ENCODE measurements at regions not wholly inside any gene's neighbourhood (a gene's known extent, or its start where the extent isn't known, plus 50 kb on each side); places are given as distances from the start of the nearest gene placed in this dataset.

DNA sequence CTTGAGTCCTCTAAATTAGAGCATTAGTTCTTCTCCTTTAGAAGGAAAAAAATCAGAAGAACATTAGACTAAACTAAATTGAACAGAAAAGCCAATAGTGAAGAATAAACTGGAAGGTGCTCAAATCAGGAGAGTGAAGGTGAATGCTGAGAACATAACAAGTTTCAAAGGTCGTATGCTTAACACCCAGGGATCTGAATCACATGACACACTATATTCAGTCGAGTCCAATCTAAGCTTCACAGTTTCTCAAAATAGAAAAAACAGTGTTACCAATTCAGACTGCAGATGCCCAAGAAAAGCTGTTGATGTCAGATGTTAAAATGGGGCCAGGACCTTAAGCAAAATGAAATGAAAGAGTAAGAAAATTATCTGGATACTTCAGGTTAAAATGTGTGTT, 614.5 kb downstream of the EFNA5 start:
- intact Hi-C loops (cut with micrococcal nuclease), result no loop called here
- POLR2A ChIA-PET, result no interaction called here
- no peak overlapping the region for H3K27ac ChIP-seq (ENCODE audit: low read length in 2 of 2)
- H3K4me1 ChIP-seq (ENCODE audit: control insufficient read depth in 2 of 2, insufficient read depth in 2 of 2, low read length in 2 of 2), result no peaks in the 10 kb centered on the region
- ATAC-seq (ENCODE audit: low read depth) (no peak), DNase-seq (no peak)
- H3K4me1 Mint-ChIP-seq, result no peaks in the 10 kb centered on the region
- H3K36me3 ChIP-seq (replicated peaks in 1 of 2; ENCODE audit: control extremely low read depth in 1 of 2, control insufficient read depth in 1 of 2, extremely low read depth in 1 of 2, insufficient read depth in 2 of 2, low read length in 1 of 2), result no peaks in the 10 kb centered on the region
- H3K9ac ChIP-seq (ENCODE audit: low read length), result no peak overlapping the region
- no peaks in the 10 kb centered on the region for H4K20me1 ChIP-seq (ENCODE audit: control insufficient read depth, insufficient read depth, low read length, poor library complexity, severe bottlenecking)
- H3K9me3 Mint-ChIP-seq (ENCODE audit: insufficient read depth), result peaks cover 2% of the 10 kb centered on the region
- no peak overlapping the region for H3K4me3 ChIP-seq (ENCODE audit: control extremely low read depth in 1 of 5, extremely low read depth in 1 of 5, insufficient read depth in 1 of 5, low read depth in 2 of 5, low read length in 4 of 5)
- H3K27ac Mint-ChIP-seq, result no peak overlapping the region
- no peak overlapping the region for H2AFZ ChIP-seq (ENCODE audit: insufficient read depth, low read depth, low read length, poor library complexity, severe bottlenecking)
- no peak overlapping the region for H3K4me3 Mint-ChIP-seq
- TF ChIP-seq, protein P1, sequence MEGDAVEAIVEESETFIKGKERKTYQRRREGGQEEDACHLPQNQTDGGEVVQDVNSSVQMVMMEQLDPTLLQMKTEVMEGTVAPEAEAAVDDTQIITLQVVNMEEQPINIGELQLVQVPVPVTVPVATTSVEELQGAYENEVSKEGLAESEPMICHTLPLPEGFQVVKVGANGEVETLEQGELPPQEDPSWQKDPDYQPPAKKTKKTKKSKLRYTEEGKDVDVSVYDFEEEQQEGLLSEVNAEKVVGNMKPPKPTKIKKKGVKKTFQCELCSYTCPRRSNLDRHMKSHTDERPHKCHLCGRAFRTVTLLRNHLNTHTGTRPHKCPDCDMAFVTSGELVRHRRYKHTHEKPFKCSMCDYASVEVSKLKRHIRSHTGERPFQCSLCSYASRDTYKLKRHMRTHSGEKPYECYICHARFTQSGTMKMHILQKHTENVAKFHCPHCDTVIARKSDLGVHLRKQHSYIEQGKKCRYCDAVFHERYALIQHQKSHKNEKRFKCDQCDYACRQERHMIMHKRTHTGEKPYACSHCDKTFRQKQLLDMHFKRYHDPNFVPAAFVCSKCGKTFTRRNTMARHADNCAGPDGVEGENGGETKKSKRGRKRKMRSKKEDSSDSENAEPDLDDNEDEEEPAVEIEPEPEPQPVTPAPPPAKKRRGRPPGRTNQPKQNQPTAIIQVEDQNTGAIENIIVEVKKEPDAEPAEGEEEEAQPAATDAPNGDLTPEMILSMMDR (IDR thresholded peaks at IDR 0.05), result no peak
- TF ChIP-seq EZH2 (IDR thresholded peaks at IDR 0.05; ENCODE audit: borderline replicate concordance, insufficient read depth, low read depth, low read length, poor library complexity, severe bottlenecking), result no peak
- no peaks in the 10 kb centered on the region for H3K79me2 ChIP-seq (ENCODE audit: control insufficient read depth, insufficient read depth, low read length)
- no peaks in the 10 kb centered on the region for H3K27me3 ChIP-seq (replicated peaks in 1 of 4; ENCODE audit: control extremely low read depth in 1 of 4, control insufficient read depth in 3 of 4, insufficient read depth in 4 of 4, low read length in 3 of 4)
- no CpG with 5 or more reads among the region's 2 CpGs for WGBS (ENCODE audit: insufficient coverage)
- no peaks in the 10 kb centered on the region for H3K27me3 Mint-ChIP-seq
- no peak overlapping the region for H3K4me2 ChIP-seq (replicated peaks; ENCODE audit: low read depth, low read length, poor library complexity, severe bottlenecking)
- CTCF ChIA-PET, result no interaction called here
- no peaks in the 10 kb centered on the region for H3K9me3 ChIP-seq (ENCODE audit: control extremely low read depth in 1 of 3, control insufficient read depth in 2 of 3, insufficient read depth in 1 of 3, low read length in 2 of 3)

DNA sequence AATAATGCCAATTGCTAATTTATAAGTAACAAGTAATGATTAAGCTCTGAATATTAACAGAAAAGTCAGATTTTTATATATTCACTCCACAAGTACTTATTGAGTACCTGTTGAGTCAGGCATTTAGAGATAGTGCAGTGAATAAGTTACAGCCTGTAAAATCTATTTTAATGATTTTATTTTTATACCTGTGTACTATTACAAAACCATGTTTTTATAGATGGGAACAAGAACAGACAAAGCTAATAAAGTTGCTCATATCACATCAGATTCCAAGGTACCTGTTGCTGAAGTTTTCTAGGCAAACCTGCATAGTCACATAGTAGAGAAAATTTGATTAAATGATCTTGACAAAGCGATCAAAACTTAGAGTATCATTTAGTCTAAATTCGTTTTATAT, 623.7 kb downstream of the EFNA5 start:
- DNase-seq (no peak), ATAC-seq (ENCODE audit: low read depth) (no peak)
- Histone ChIP-seq H3K4me3 (ENCODE audit: control extremely low read depth in 1 of 5, extremely low read depth in 1 of 5, insufficient read depth in 1 of 5, low read depth in 2 of 5, low read length in 4 of 5) (no peak overlapping the region), H3K27me3 (replicated peaks in 1 of 4; ENCODE audit: control extremely low read depth in 1 of 4, control insufficient read depth in 3 of 4, insufficient read depth in 4 of 4, low read length in 3 of 4) (no peaks in the 10 kb centered on the region), H3K79me2 (ENCODE audit: control insufficient read depth, insufficient read depth, low read length) (no peaks in the 10 kb centered on the region), H3K9me3 (ENCODE audit: control extremely low read depth in 1 of 3, control insufficient read depth in 2 of 3, insufficient read depth in 1 of 3, low read length in 2 of 3) (no peaks in the 10 kb centered on the region), H3K27ac (ENCODE audit: low read length in 2 of 2) (no peak overlapping the region), H3K4me2 (replicated peaks; ENCODE audit: low read depth, low read length, poor library complexity, severe bottlenecking) (no peak overlapping the region), H4K20me1 (ENCODE audit: control insufficient read depth, insufficient read depth, low read length, poor library complexity, severe bottlenecking) (no peaks in the 10 kb centered on the region), H3K9ac (ENCODE audit: low read length) (no peak overlapping the region), H3K36me3 (replicated peaks in 1 of 2; ENCODE audit: control extremely low read depth in 1 of 2, control insufficient read depth in 1 of 2, extremely low read depth in 1 of 2, insufficient read depth in 2 of 2, low read length in 1 of 2) (no peaks in the 10 kb centered on the region), H3K4me1 (ENCODE audit: control insufficient read depth in 2 of 2, insufficient read depth in 2 of 2, low read length in 2 of 2) (no peaks in the 10 kb centered on the region), H2AFZ (ENCODE audit: insufficient read depth, low read depth, low read length, poor library complexity, severe bottlenecking) (no peak overlapping the region)
- no CpG with 5 or more reads among the region's 2 CpGs for WGBS (ENCODE audit: insufficient coverage)
- H3K4me1 Mint-ChIP-seq, result no peaks in the 10 kb centered on the region
- H3K27ac Mint-ChIP-seq, result no peak overlapping the region
- intact Hi-C loops (cut with micrococcal nuclease), result no loop called here
- TF ChIP-seq, protein P1 (IDR thresholded peaks at IDR 0.05), result no peak
- no peak for TF ChIP-seq EZH2 (IDR thresholded peaks at IDR 0.05; ENCODE audit: borderline replicate concordance, insufficient read depth, low read depth, low read length, poor library complexity, severe bottlenecking)
- no peaks in the 10 kb centered on the region for H3K9me3 Mint-ChIP-seq (ENCODE audit: insufficient read depth)
- H3K27me3 Mint-ChIP-seq, result no peaks in the 10 kb centered on the region
- ChIA-PET CTCF (no interaction called here), POLR2A (no interaction called here)
- H3K4me3 Mint-ChIP-seq, result no peak overlapping the region
